22Rv1 (cell line): ENCODE measurements at regions not wholly inside any gene's neighbourhood (a gene's known extent, or its start where the extent isn't known, plus 50 kb on each side); places are given as distances from the start of the nearest gene placed in this dataset.
"Not testable (repeated sequence)": the region's sequence is repeated elsewhere in the genome, so short reads cannot be mapped to it uniquely, and the experiment has no call there.

Source experiments
- H3K27ac ChIP-seq: fragments of 450-650 bp; 2 replicates; pipeline ENCODE4 v1.5.1; 2017
- CTCF ChIP-seq: fragments of 450-650 bp; IDR thresholded peaks from 2 replicates; pipeline ENCODE4 v1.5.1; 2017; ENCODE audit warnings: mild to moderate bottlenecking
- ZFX ChIP-seq: fragments of 450-650 bp; IDR thresholded peaks from 2 replicates; pipeline ENCODE4 v1.6.1; 2017; ENCODE audit warnings: antibody characterized with exemption, borderline replicate concordance

GRCh38 chr6:14240411-14241166 is 123.0 kb downstream of the CD83 start:
- no peak for TF ChIP-seq CTCF
- no peak overlapping the region for H3K27ac ChIP-seq

GRCh38 chr6:14241255-14242070 is 123.9 kb downstream of the CD83 start:
- H3K27ac ChIP-seq, result no peak overlapping the region
- TF ChIP-seq ZFX, result no peak
- no peak for TF ChIP-seq CTCF

DNA sequence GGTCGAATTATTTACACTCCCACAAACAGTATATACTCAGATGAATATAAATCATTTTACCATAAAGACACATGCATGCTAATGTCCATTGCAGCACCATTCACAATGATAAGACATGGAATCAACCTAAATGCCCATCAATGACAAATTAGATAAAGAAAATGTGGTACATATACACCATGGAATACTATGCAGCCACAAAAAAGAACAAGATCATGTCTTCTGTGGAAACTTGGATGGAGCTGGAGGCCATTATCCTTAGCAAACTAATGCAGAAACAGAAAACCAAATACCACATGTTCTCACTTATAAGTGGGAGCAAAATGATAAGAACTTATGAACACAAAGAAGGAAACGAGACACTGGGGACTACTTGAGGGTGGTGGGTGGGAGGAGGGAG is 125.3 kb downstream of the CD83 start:
- not testable (repeated sequence) for H3K27ac ChIP-seq

DNA sequence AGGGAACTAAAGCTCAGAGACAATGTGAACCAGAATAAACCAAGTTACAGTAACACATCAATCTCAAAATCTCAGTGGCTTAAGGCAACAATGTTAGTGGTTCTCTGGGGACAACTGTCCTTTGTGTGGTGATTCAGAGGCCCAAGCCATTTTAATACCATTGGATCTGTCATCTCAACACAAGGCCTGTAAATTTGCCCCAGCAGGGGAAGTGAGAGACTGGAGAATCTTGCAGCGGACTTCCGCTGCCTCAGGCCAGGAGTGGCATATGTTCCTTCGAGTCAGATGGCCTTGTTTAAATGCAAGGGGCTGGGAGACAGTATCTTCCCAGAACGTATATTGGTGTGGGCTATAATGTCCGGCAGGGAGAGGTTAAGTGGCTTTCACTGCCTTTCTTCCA is 126.0 kb downstream of the CD83 start:
- no peak for TF ChIP-seq ZFX
- TF ChIP-seq CTCF, result no peak
- H3K27ac ChIP-seq, result no peak overlapping the region

- no peak overlapping the region for H3K27ac ChIP-seq
- TF ChIP-seq ZFX, result no peak
Measured at GRCh38 chr6:14246876-14247275, 129.3 kb downstream of the CD83 start.

DNA sequence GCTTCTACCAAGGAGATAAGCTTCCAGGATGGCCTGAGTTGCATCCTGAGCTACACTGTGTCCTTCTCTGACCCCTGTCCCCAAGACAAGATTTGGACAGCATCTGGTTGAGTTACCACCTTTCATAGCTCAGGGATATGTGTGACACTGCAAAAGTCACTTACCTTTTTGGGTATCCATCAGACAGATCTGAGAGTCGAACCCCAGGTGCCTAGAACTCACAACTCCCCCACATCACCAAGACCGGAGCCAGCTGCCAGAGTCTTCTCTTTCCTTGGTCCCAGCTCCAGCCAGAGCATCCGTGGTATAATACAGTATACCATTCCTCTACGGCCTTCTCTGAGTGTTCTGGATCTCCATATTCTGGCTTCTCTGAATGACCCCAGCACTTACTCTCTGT is 133.0 kb downstream of the CD83 start:
- no peak overlapping the region for H3K27ac ChIP-seq

GRCh38 chr6:14252271-14252850 is 134.8 kb downstream of the CD83 start:
- TF ChIP-seq ZFX, result no peak
- TF ChIP-seq CTCF, result no peak
- H3K27ac ChIP-seq, result no peak overlapping the region

More for the DNA sequence above, 133.0 kb downstream of the CD83 start:
- TF ChIP-seq ZFX, result no peak
- TF ChIP-seq CTCF, result no peak

DNA sequence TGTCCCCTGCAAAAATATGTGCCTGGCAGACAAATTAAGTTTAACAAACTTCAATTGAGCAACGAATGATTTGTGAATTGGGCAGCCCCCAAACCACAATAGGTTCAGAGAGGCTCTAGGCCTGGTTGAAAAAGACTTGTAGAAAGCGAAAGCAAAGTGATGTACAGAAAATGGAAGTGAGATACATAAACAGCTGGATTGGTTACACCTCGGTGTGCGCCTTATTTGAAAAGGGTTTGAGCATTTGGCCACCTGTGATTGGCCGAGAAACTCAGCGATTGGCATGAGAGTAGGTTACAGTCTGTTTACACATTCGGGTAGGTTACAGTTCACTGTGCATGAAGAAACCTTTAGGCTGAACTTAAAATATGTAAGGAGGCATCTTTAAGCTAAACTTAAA is 136.9 kb downstream of the CD83 start:
- TF ChIP-seq CTCF (no peak), ZFX (no peak)
- H3K27ac ChIP-seq, result no peak overlapping the region
